Panc1 (cell line): ENCODE measurements at regions not wholly inside any gene's neighbourhood (a gene's known extent, or its start where the extent isn't known, plus 50 kb on each side); places are given as distances from the start of the nearest gene placed in this dataset.

Experiments used
- ATAC-seq: fragments of 200-7000 bp; cut with Tn5 transposase; 2 replicates; pipeline ENCODE4 v1.9.1; 2020; ENCODE audit warnings: mild to moderate bottlenecking, moderate library complexity
- BruUV-seq: library from RNA; stranded (reverse); fragments of 400-500 nt; replicated peaks from 2 replicates; lab custom pipeline; 2021; lab: Mats Ljungman, UMichigan
- CTCF ChIA-PET: fragments of 300-600 bp; sonication (Branson Sonifier 250); formaldehyde crosslinking; loops from one replicate; lab custom pipeline; 2022; ENCODE audit warnings: antibody characterized with exemption; lab: Charles Lee
- POLR2A ChIA-PET: fragments of 300-600 bp; sonication (Branson Sonifier 250); formaldehyde crosslinking; loops from one replicate; lab custom pipeline; 2022; ENCODE audit warnings: antibody characterized with exemption; lab: Charles Lee
- DNase-seq: peaks from one replicate; pipeline ENCODE4 v3.0.0-alpha.2; 2010; ENCODE audit warnings: low read depth, low spot score
- H3K27ac ChIP-seq: 2 replicates; pipeline ENCODE4 v1.5.1; 2011; ENCODE audit warnings: mild to moderate bottlenecking, low read length, inconsistent platforms
- H3K27me3 ChIP-seq: fragments of 200-500 bp; sonication (Bioruptor generic); 2 replicates; pipeline ENCODE4 v1.6.0; 2014; ENCODE audit warnings: low read length, inconsistent platforms; ENCODE audit not compliant: control insufficient read depth, insufficient read depth
- H3K36me3 ChIP-seq: fragments of 200-500 bp; sonication (Bioruptor generic); 2 replicates; pipeline ENCODE4 v1.5.1; 2014; ENCODE audit warnings: inconsistent platforms, mild to moderate bottlenecking, low read length, moderate library complexity; ENCODE audit not compliant: control insufficient read depth, insufficient read depth
- H3K4me1 ChIP-seq: 2 replicates; pipeline ENCODE4 v1.5.1; 2011; ENCODE audit warnings: inconsistent platforms, mild to moderate bottlenecking, low read length, moderate library complexity; ENCODE audit not compliant: control insufficient read depth, insufficient read depth
- H3K4me3 ChIP-seq, 2 experiments: 2 replicates each; pipeline ENCODE4 v1.5.1; 2011 to 2012; ENCODE audit warnings: low read depth in 2 of 2, low read length in 2 of 2, mild to moderate bottlenecking in 2 of 2, inconsistent platforms in 1 of 2, moderate library complexity in 1 of 2
- H3K9me3 ChIP-seq: fragments of 200-500 bp; sonication (Bioruptor generic); 2 replicates; pipeline ENCODE4 v1.5.1; 2014; ENCODE audit warnings: low read depth, mild to moderate bottlenecking, inconsistent platforms, low read length, moderate library complexity; ENCODE audit not compliant: control insufficient read depth, insufficient read depth
- CTCF ChIP-seq: fragments of 450-650 bp; IDR thresholded peaks from 2 replicates; pipeline ENCODE4 v1.5.1; 2017; ENCODE audit warnings: mild to moderate bottlenecking
- POLR2AphosphoS5 ChIP-seq: IDR thresholded peaks from 2 replicates; pipeline ENCODE4 v1.6.1; 2012; ENCODE audit warnings: mild to moderate bottlenecking, low read depth, low read length, moderate library complexity
- REST ChIP-seq, 2 experiments: IDR thresholded peaks; 2 replicates each; pipeline ENCODE4 v1.6.1; 2011 to 2012; ENCODE audit warnings: low read depth in 2 of 2, control low read depth in 1 of 2, low read length in 1 of 2, mild to moderate bottlenecking in 1 of 2, moderate library complexity in 1 of 2; ENCODE audit not compliant: insufficient read depth in 1 of 2
- SIN3A ChIP-seq: IDR thresholded peaks from 2 replicates; pipeline ENCODE4 v1.6.1; 2012; ENCODE audit warnings: low read depth, mild to moderate bottlenecking, low read length, moderate library complexity, borderline replicate concordance; ENCODE audit not compliant: insufficient read depth
- TCF7L2 ChIP-seq: IDR thresholded peaks from 2 replicates; pipeline ENCODE4 v1.6.1; 2011; ENCODE audit warnings: mild to moderate bottlenecking, low read depth, low read length, inconsistent platforms
- in situ Hi-C: cut with HindIII; loops from 2 replicates; pipeline ENCODE4 v1.10.0; 2016; ENCODE audit warnings: low sequenced_read_pairs, low pct_unique_long_range_greater_than_20kb
- intact Hi-C: fragments of 100-400 bp; cut with micrococcal nuclease; formaldehyde crosslinking; loops from one replicate; pipeline ENCODE4 v1.10.0; 2022; ENCODE audit not compliant: unreplicated experiment

- in situ Hi-C loops (no loop called here), intact Hi-C loops (no loop called here)
- TF ChIP-seq REST (IDR thresholded peaks at IDR 0.05; ENCODE audit: insufficient read depth in 1 of 2, low read depth in 2 of 2, low read length in 1 of 2) = no peak
- TF ChIP-seq CTCF = no peak
- no peak for TF ChIP-seq TCF7L2
- no peak for TF ChIP-seq POLR2AphosphoS5
- no peak for TF ChIP-seq SIN3A
- ChIA-PET POLR2A (no interaction called here), CTCF (no interaction called here)
- DNase-seq (no peak), ATAC-seq (no peak)
- Histone ChIP-seq H3K9me3 (no peaks in the 10 kb centered on the region), H3K27ac (no peak overlapping the region), H3K36me3 (no peaks in the 10 kb centered on the region), H3K4me1 (no peaks in the 10 kb centered on the region), H3K27me3 (no peaks in the 10 kb centered on the region), H3K4me3 (no peak overlapping the region)
- BruUV-seq = no TSS peak
These were observed 2127.1 kb upstream of the PCDH20 start for GRCh38 chr13:63542770-63543169.

GRCh38 chr13:63541336-63541735 is 2125.7 kb upstream of the PCDH20 start:
- no peak for DNase-seq
- ATAC-seq = no peak
- in situ Hi-C loops = no loop called here
- POLR2A ChIA-PET = no interaction called here
- no TSS peak for BruUV-seq
- no peaks in the 10 kb centered on the region for H3K36me3 ChIP-seq
- no peaks in the 10 kb centered on the region for H3K9me3 ChIP-seq
- H3K4me1 ChIP-seq = no peaks in the 10 kb centered on the region
- TF ChIP-seq POLR2AphosphoS5 (no peak), REST (IDR thresholded peaks at IDR 0.05; ENCODE audit: insufficient read depth in 1 of 2, low read depth in 2 of 2, low read length in 1 of 2) (no peak), CTCF (no peak), SIN3A (no peak), TCF7L2 (no peak)
- intact Hi-C loops = no loop called here
- H3K27ac ChIP-seq = no peak overlapping the region
- H3K4me3 ChIP-seq = no peak overlapping the region
- CTCF ChIA-PET = no interaction called here
- no peaks in the 10 kb centered on the region for H3K27me3 ChIP-seq
